Ishikawa (cell line): ENCODE measurements at regions not wholly inside any gene's neighbourhood (a gene's known extent, or its start where the extent isn't known, plus 50 kb on each side); places are given as distances from the start of the nearest gene placed in this dataset.

Experiments
- CEBPB ChIP-seq: IDR thresholded peaks from 2 replicates; pipeline ENCODE4 v1.6.1; 2012
- CREB1 ChIP-seq: IDR thresholded peaks from 2 replicates; pipeline ENCODE4 v1.6.1; 2012; ENCODE audit warnings: low read depth
- EGR1 ChIP-seq: IDR thresholded peaks from 2 replicates; pipeline ENCODE4 v1.6.1; 2012
- EP300 ChIP-seq: IDR thresholded peaks from 2 replicates; pipeline ENCODE4 v1.6.1; 2012; ENCODE audit warnings: borderline replicate concordance
- FOXM1 ChIP-seq: IDR thresholded peaks from 2 replicates; pipeline ENCODE4 v1.6.1; 2012; ENCODE audit warnings: low read depth, borderline replicate concordance
- MAX ChIP-seq: IDR thresholded peaks from 2 replicates; pipeline ENCODE4 v1.6.1; 2012
- NFIC ChIP-seq: IDR thresholded peaks from 2 replicates; pipeline ENCODE4 v1.6.1; 2012
- RAD21 ChIP-seq: IDR thresholded peaks from 2 replicates; pipeline ENCODE4 v1.6.1; 2012; ENCODE audit warnings: low read depth
- REST ChIP-seq: IDR thresholded peaks from 2 replicates; pipeline ENCODE4 v1.6.1; 2012; ENCODE audit warnings: low read depth, mild to moderate bottlenecking
- TAF1 ChIP-seq: IDR thresholded peaks from 2 replicates; pipeline ENCODE4 v1.6.1; 2012; ENCODE audit warnings: low read depth, mild to moderate bottlenecking
- TCF12 ChIP-seq: IDR thresholded peaks from 2 replicates; pipeline ENCODE4 v1.6.1; 2012; ENCODE audit warnings: low read depth
- TEAD4 ChIP-seq: IDR thresholded peaks from 2 replicates; pipeline ENCODE4 v1.6.1; 2012
- USF1 ChIP-seq: IDR thresholded peaks from 2 replicates; pipeline ENCODE4 v1.6.1; 2012
- YY1 ChIP-seq: IDR thresholded peaks from 2 replicates; pipeline ENCODE4 v1.6.1; 2012; ENCODE audit warnings: low read depth
- ZBTB7A ChIP-seq: IDR thresholded peaks from 2 replicates; pipeline ENCODE4 v1.6.1; 2012; ENCODE audit warnings: low read depth

- TF ChIP-seq TCF12 (no peak), USF1 (no peak), CEBPB (no peak), NFIC (no peak), MAX (no peak), YY1 (no peak), FOXM1 (no peak), RAD21 (no peak), TEAD4 (no peak), ZBTB7A (no peak), EGR1 (no peak), EP300 (no peak), REST (no peak), TAF1 (no peak), CREB1 (no peak)
Observed at GRCh38 chr18:37935086-37935485, 369.5 kb upstream of the CELF4 start.

- TF ChIP-seq USF1 = no peak
- no peak for TF ChIP-seq YY1
- no peak for TF ChIP-seq FOXM1
- no peak for TF ChIP-seq CREB1
- TF ChIP-seq ZBTB7A = no peak
- no peak for TF ChIP-seq EGR1
- TF ChIP-seq TEAD4 = no peak
- TF ChIP-seq TCF12 = no peak
- TF ChIP-seq CEBPB = no peak
- TF ChIP-seq MAX = no peak
- no peak for TF ChIP-seq RAD21
- no peak for TF ChIP-seq TAF1
- TF ChIP-seq EP300 = no peak
- no peak for TF ChIP-seq REST
- no peak for TF ChIP-seq NFIC
Observed at GRCh38 chr18:37930640-37931039, 365.0 kb upstream of the CELF4 start.

- TF ChIP-seq TAF1 (no peak), EGR1 (no peak), TEAD4 (no peak), YY1 (no peak)
Observed at GRCh38 chr18:37922162-37922561, 356.6 kb upstream of the CELF4 start.

GRCh38 chr18:37920865-37921264 lies 355.3 kb upstream of the CELF4 start:
- no peak for TF ChIP-seq FOXM1
- no peak for TF ChIP-seq CEBPB
- no peak for TF ChIP-seq MAX
- no peak for TF ChIP-seq ZBTB7A
- no peak for TF ChIP-seq CREB1
- TF ChIP-seq USF1 = no peak
- TF ChIP-seq TEAD4 = no peak
- TF ChIP-seq TCF12 = no peak

- TF ChIP-seq EP300 = no peak
- no peak for TF ChIP-seq MAX
- no peak for TF ChIP-seq CEBPB
- no peak for TF ChIP-seq TCF12
- TF ChIP-seq REST = no peak
- no peak for TF ChIP-seq NFIC
- TF ChIP-seq ZBTB7A = no peak
- no peak for TF ChIP-seq USF1
- TF ChIP-seq EGR1 = no peak
- no peak for TF ChIP-seq CREB1
Observed at GRCh38 chr18:37913051-37913450, 347.5 kb upstream of the CELF4 start.
